Skeletal muscle tissue (tissue), 3 donors: ENCODE measurements at regions not wholly inside any gene's neighbourhood (a gene's known extent, or its start where the extent isn't known, plus 50 kb on each side); places are given as distances from the start of the nearest gene placed in this dataset.
"Not testable (repeated sequence)": the region's sequence is repeated elsewhere in the genome, so short reads cannot be mapped to it uniquely, and the experiment has no call there.

Source experiments
- H3K27ac ChIP-seq: one replicate; pipeline ENCODE4 v1.7.0; 2013; ENCODE audit warnings: mild to moderate bottlenecking, low read depth, low read length, inconsistent platforms
- H3K27me3 ChIP-seq, 3 donors: one replicate each; pipeline ENCODE4 v1.7.0; 2013; ENCODE audit warnings: low read length in 3 of 3; ENCODE audit not compliant: control insufficient read depth in 3 of 3, insufficient read depth in 3 of 3
- H3K36me3 ChIP-seq, 3 donors: one replicate each; pipeline ENCODE4 v1.7.0; 2013; ENCODE audit warnings: low read length in 3 of 3; ENCODE audit not compliant: control insufficient read depth in 3 of 3, insufficient read depth in 3 of 3
- H3K4me1 ChIP-seq, 3 donors: one replicate each; pipeline ENCODE4 v1.7.0; 2013; ENCODE audit warnings: low read length in 3 of 3, mild to moderate bottlenecking in 3 of 3; ENCODE audit not compliant: control insufficient read depth in 3 of 3, insufficient read depth in 3 of 3
- H3K4me3 ChIP-seq, 3 donors: one replicate each; pipeline ENCODE4 v1.7.0; 2013; ENCODE audit warnings: low read length in 3 of 3
- H3K9ac ChIP-seq, 3 donors: one replicate each; pipeline ENCODE4 v1.7.0; 2013; ENCODE audit warnings: low read length in 3 of 3, mild to moderate bottlenecking in 3 of 3, moderate library complexity in 2 of 3, low read depth in 1 of 3
- H3K9me3 ChIP-seq, 3 donors: one replicate each; pipeline ENCODE4 v1.7.0; 2013; ENCODE audit warnings: low read length in 3 of 3; ENCODE audit not compliant: control insufficient read depth in 3 of 3
- donor health status: Osteomylitis.

- not testable (repeated sequence) for H3K9me3 ChIP-seq, H3K36me3 ChIP-seq, H3K27me3 ChIP-seq, H3K4me3 ChIP-seq, H3K4me1 ChIP-seq, H3K9ac ChIP-seq, H3K27ac ChIP-seq
These were observed 71.5 kb downstream of the WSB1 start for GRCh38 chr17:27365329-27365945.

GRCh38 chr17:27366437-27366836 is 72.5 kb downstream of the WSB1 start:
- no peaks in the 10 kb centered on the region for H3K9me3 ChIP-seq
- no peaks in the 10 kb centered on the region for H3K36me3 ChIP-seq
- H3K27me3 ChIP-seq, result no peaks in the 10 kb centered on the region
- H3K4me1 ChIP-seq, result peaks cover 0 to 2% (median 0%) of the 10 kb centered on the region in 3 donors
- no peak overlapping the region for H3K4me3 ChIP-seq
- no peak overlapping the region for H3K27ac ChIP-seq
- H3K9ac ChIP-seq, result no peak overlapping the region

- Histone ChIP-seq H3K9me3 (no peaks in the 10 kb centered on the region), H3K27ac (no peak overlapping the region), H3K4me1 (peaks cover 0 to 2% (median 0%) of the 10 kb centered on the region in 3 donors), H3K9ac (no peak overlapping the region), H3K36me3 (no peaks in the 10 kb centered on the region), H3K4me3 (no peak overlapping the region), H3K27me3 (no peaks in the 10 kb centered on the region)
These were observed 73.4 kb downstream of the WSB1 start for GRCh38 chr17:27367121-27367981.

- H3K9ac ChIP-seq, result no peak overlapping the region
- no peaks in the 10 kb centered on the region for H3K9me3 ChIP-seq
- no peaks in the 10 kb centered on the region for H3K36me3 ChIP-seq
- peaks cover 0 to 2% (median 0%) of the 10 kb centered on the region in 3 donors for H3K4me1 ChIP-seq
- no peaks in the 10 kb centered on the region for H3K27me3 ChIP-seq
- H3K4me3 ChIP-seq, result no peak overlapping the region
- H3K27ac ChIP-seq, result no peak overlapping the region
These were observed 74.4 kb downstream of the WSB1 start for GRCh38 chr17:27368151-27368795.

- H3K36me3 ChIP-seq, result no peaks in the 10 kb centered on the region
- no peak overlapping the region for H3K27ac ChIP-seq
- no peak overlapping the region for H3K4me3 ChIP-seq
- no peak overlapping the region for H3K9ac ChIP-seq
- H3K9me3 ChIP-seq, result no peaks in the 10 kb centered on the region
- H3K27me3 ChIP-seq, result no peaks in the 10 kb centered on the region
- peaks cover 0 to 2% (median 0%) of the 10 kb centered on the region in 3 donors for H3K4me1 ChIP-seq
These were observed 75.1 kb downstream of the WSB1 start for GRCh38 chr17:27368980-27369379.

GRCh38 chr17:27370776-27371175 is 76.9 kb downstream of the WSB1 start:
- H3K9ac ChIP-seq, result no peak overlapping the region
- no peak overlapping the region for H3K27ac ChIP-seq
- H3K4me3 ChIP-seq, result no peak overlapping the region
- no peaks in the 10 kb centered on the region for H3K4me1 ChIP-seq
- no peaks in the 10 kb centered on the region for H3K27me3 ChIP-seq
- H3K9me3 ChIP-seq, result no peaks in the 10 kb centered on the region
- H3K36me3 ChIP-seq, result no peaks in the 10 kb centered on the region

- not testable (repeated sequence) for H3K4me1 ChIP-seq, H3K4me3 ChIP-seq, H3K27ac ChIP-seq, H3K9me3 ChIP-seq, H3K9ac ChIP-seq, H3K27me3 ChIP-seq, H3K36me3 ChIP-seq
These were observed 79.8 kb downstream of the WSB1 start for GRCh38 chr17:27373695-27374094.

- no peak overlapping the region for H3K27ac ChIP-seq
- no peaks in the 10 kb centered on the region for H3K9me3 ChIP-seq
- no peak overlapping the region for H3K4me3 ChIP-seq
- peaks cover 8 to 13% (median 8%) of the 10 kb centered on the region in 3 donors for H3K4me1 ChIP-seq
- no peak overlapping the region for H3K9ac ChIP-seq
- H3K36me3 ChIP-seq, result no peaks in the 10 kb centered on the region
- peaks cover 0 to 10% (median under 1%) of the 10 kb centered on the region in 3 donors for H3K27me3 ChIP-seq
These were observed 79.4 kb upstream of the KSR1 start for GRCh38 chr17:27376637-27377547.

GRCh38 chr17:27378482-27379175 is 77.6 kb upstream of the KSR1 start:
- Histone ChIP-seq H3K27ac (no peak overlapping the region), H3K4me3 (no peak overlapping the region), H3K4me1 (peaks cover 8 to 14% (median 8%) of the 10 kb centered on the region in 3 donors), H3K27me3 (peaks cover 3 to 14% (median 5%) of the 10 kb centered on the region in 3 donors), H3K9ac (no peak overlapping the region), H3K36me3 (no peaks in the 10 kb centered on the region), H3K9me3 (no peaks in the 10 kb centered on the region)
